H1 (cell line): ENCODE measurements at regions not wholly inside any gene's neighbourhood (a gene's known extent, or its start where the extent isn't known, plus 50 kb on each side); places are given as distances from the start of the nearest gene placed in this dataset.

Experiments used
- CTBP2 ChIP-seq: IDR thresholded peaks from 2 replicates; pipeline ENCODE4 v1.7.0; 2011; ENCODE audit warnings: borderline replicate concordance, mild to moderate bottlenecking, moderate library complexity, mixed read lengths, low read length; ENCODE audit not compliant: insufficient read depth, insufficient read length
- EGR1 ChIP-seq: IDR thresholded peaks from 2 replicates; pipeline ENCODE4 v1.6.1; 2011; ENCODE audit warnings: low read depth, low read length, borderline replicate concordance
- POLR2AphosphoS5 ChIP-seq: IDR thresholded peaks from 2 replicates; pipeline ENCODE4 v1.6.1; 2011; ENCODE audit warnings: low read depth, low read length
- SIX5 ChIP-seq: IDR thresholded peaks from 2 replicates; pipeline ENCODE4 v1.6.1; 2011; ENCODE audit warnings: mild to moderate bottlenecking, low read depth, low read length
- TAF1 ChIP-seq: IDR thresholded peaks from 2 replicates; pipeline ENCODE4 v1.6.1; 2011; ENCODE audit warnings: mild to moderate bottlenecking, low read depth, low read length
- TEAD4 ChIP-seq: IDR thresholded peaks from 2 replicates; pipeline ENCODE4 v1.6.1; 2012; ENCODE audit warnings: low read depth, low read length, inconsistent platforms, mixed read lengths
- TF ChIP-seq, protein P1 (sequence below): fragments of 300-600 bp; sonication (generic); IDR thresholded peaks from 2 replicates; pipeline ENCODE4 v1.7.1; 2012; ENCODE audit warnings: low read length, moderate library complexity, mild to moderate bottlenecking, inconsistent platforms; ENCODE audit not compliant: insufficient replicate concordance

- TF ChIP-seq, protein P1, sequence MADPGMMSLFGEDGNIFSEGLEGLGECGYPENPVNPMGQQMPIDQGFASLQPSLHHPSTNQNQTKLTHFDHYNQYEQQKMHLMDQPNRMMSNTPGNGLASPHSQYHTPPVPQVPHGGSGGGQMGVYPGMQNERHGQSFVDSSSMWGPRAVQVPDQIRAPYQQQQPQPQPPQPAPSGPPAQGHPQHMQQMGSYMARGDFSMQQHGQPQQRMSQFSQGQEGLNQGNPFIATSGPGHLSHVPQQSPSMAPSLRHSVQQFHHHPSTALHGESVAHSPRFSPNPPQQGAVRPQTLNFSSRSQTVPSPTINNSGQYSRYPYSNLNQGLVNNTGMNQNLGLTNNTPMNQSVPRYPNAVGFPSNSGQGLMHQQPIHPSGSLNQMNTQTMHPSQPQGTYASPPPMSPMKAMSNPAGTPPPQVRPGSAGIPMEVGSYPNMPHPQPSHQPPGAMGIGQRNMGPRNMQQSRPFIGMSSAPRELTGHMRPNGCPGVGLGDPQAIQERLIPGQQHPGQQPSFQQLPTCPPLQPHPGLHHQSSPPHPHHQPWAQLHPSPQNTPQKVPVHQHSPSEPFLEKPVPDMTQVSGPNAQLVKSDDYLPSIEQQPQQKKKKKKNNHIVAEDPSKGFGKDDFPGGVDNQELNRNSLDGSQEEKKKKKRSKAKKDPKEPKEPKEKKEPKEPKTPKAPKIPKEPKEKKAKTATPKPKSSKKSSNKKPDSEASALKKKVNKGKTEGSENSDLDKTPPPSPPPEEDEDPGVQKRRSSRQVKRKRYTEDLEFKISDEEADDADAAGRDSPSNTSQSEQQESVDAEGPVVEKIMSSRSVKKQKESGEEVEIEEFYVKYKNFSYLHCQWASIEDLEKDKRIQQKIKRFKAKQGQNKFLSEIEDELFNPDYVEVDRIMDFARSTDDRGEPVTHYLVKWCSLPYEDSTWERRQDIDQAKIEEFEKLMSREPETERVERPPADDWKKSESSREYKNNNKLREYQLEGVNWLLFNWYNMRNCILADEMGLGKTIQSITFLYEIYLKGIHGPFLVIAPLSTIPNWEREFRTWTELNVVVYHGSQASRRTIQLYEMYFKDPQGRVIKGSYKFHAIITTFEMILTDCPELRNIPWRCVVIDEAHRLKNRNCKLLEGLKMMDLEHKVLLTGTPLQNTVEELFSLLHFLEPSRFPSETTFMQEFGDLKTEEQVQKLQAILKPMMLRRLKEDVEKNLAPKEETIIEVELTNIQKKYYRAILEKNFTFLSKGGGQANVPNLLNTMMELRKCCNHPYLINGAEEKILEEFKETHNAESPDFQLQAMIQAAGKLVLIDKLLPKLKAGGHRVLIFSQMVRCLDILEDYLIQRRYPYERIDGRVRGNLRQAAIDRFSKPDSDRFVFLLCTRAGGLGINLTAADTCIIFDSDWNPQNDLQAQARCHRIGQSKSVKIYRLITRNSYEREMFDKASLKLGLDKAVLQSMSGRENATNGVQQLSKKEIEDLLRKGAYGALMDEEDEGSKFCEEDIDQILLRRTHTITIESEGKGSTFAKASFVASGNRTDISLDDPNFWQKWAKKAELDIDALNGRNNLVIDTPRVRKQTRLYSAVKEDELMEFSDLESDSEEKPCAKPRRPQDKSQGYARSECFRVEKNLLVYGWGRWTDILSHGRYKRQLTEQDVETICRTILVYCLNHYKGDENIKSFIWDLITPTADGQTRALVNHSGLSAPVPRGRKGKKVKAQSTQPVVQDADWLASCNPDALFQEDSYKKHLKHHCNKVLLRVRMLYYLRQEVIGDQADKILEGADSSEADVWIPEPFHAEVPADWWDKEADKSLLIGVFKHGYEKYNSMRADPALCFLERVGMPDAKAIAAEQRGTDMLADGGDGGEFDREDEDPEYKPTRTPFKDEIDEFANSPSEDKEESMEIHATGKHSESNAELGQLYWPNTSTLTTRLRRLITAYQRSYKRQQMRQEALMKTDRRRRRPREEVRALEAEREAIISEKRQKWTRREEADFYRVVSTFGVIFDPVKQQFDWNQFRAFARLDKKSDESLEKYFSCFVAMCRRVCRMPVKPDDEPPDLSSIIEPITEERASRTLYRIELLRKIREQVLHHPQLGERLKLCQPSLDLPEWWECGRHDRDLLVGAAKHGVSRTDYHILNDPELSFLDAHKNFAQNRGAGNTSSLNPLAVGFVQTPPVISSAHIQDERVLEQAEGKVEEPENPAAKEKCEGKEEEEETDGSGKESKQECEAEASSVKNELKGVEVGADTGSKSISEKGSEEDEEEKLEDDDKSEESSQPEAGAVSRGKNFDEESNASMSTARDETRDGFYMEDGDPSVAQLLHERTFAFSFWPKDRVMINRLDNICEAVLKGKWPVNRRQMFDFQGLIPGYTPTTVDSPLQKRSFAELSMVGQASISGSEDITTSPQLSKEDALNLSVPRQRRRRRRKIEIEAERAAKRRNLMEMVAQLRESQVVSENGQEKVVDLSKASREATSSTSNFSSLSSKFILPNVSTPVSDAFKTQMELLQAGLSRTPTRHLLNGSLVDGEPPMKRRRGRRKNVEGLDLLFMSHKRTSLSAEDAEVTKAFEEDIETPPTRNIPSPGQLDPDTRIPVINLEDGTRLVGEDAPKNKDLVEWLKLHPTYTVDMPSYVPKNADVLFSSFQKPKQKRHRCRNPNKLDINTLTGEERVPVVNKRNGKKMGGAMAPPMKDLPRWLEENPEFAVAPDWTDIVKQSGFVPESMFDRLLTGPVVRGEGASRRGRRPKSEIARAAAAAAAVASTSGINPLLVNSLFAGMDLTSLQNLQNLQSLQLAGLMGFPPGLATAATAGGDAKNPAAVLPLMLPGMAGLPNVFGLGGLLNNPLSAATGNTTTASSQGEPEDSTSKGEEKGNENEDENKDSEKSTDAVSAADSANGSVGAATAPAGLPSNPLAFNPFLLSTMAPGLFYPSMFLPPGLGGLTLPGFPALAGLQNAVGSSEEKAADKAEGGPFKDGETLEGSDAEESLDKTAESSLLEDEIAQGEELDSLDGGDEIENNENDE = no peak
- TF ChIP-seq TEAD4 (peak; percentile 46; the same call in 1 of the 2 replicates), POLR2AphosphoS5 (peak; percentile 92), SIX5 (peak; percentile 14; the same call in 1 of the 2 replicates), CTBP2 (peak; percentile 64), TAF1 (peak; percentile 95), EGR1 (peak; percentile 84; the same call in 1 of the 2 replicates)
Measured at GRCh38 chrX:73943693-73944562, 91.4 kb upstream of the XIST start (continued).
